Muscle of leg (tissue), 3 donors: ENCODE measurements at regions not wholly inside any gene's neighbourhood (a gene's known extent, or its start where the extent isn't known, plus 50 kb on each side); places are given as distances from the start of the nearest gene placed in this dataset.

Source experiments
- DNase-seq: peaks from one replicate; pipeline ENCODE4 v3.0.0; 2013
- H3K27ac ChIP-seq: one replicate; pipeline ENCODE4 v1.5.1; 2013; ENCODE audit warnings: mild to moderate bottlenecking, low read length, control low read depth
- H3K27me3 ChIP-seq: one replicate; pipeline ENCODE4 v1.6.1; 2013; ENCODE audit warnings: low read length; ENCODE audit not compliant: control insufficient read depth, insufficient read depth
- H3K36me3 ChIP-seq: one replicate; pipeline ENCODE4 v1.6.1; 2013; ENCODE audit warnings: low read length; ENCODE audit not compliant: control insufficient read depth, insufficient read depth
- H3K4me1 ChIP-seq: one replicate; pipeline ENCODE4 v1.6.1; 2013; ENCODE audit warnings: low read length; ENCODE audit not compliant: control insufficient read depth, insufficient read depth
- H3K4me3 ChIP-seq: one replicate; pipeline ENCODE4 v1.5.1; 2013; ENCODE audit warnings: low read length, control low read depth
- H3K9me3 ChIP-seq: replicated peaks from 2 replicates; pipeline ENCODE4 v1.6.1; 2013; ENCODE audit warnings: low read depth, low read length; ENCODE audit not compliant: control insufficient read depth
- WGBS: methylation state at CpG from one replicate; pipeline ENCODE4 v1.1.5; 2013; ENCODE audit warnings: missing lambda C conversion rate; ENCODE audit not compliant: insufficient coverage; 5-methylcytosine and 5-hydroxymethylcytosine counted together

DNA sequence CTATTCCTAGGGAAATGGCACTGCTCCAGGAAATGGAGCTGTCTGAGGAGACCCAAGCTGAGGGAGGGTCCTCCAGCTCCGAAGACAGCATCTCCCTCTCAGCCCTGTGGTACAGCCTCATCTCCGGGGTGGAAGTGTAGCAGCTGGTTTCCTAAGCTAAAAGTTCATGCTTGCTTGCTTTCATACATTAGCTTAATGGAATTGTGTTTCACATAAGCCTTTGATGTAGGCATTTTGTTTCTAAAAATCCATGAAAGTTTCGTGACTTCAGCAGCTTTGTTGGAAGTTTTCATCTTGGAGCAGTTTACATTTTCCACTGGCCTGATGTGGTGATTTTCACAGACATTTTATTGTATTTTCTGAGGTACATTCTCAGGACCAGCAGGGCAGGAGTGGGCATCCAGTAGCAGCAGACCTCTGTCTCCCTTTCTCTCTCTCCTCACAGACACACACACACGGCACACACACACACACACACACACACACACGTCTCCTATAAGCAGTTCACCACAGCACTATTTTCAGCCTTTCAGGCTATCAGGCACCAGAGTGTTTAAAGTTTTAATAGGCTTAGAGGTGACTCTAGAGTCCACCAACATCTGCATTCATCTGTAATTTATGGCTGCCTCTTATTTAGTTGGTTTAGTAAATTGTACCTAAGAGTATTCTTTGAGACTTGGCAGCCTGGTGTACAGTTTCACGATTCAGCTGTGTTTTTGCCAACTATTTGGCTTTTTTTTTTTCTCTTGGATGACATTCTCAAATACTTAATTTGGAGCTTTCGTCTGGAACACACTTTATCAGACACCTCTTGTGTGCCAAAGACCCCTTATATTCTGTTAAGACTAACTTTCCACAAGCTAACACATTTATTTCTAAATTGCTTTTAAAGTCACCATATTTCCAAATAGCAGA is 225.8 kb upstream of the SFRP2 start:
- DNase-seq: peak; percentile 88
- 34% methylated on average over 3 of the region's 7 CpGs for WGBS
- no peaks in the 10 kb centered on the region for H3K36me3 ChIP-seq
- peak overlapping the region; percentile 69 for H3K27ac ChIP-seq
- H3K4me1 ChIP-seq: peaks cover 17% of the 10 kb centered on the region
- H3K27me3 ChIP-seq: no peaks in the 10 kb centered on the region
- no peaks in the 10 kb centered on the region for H3K9me3 ChIP-seq
- H3K4me3 ChIP-seq: no peak overlapping the region

DNA sequence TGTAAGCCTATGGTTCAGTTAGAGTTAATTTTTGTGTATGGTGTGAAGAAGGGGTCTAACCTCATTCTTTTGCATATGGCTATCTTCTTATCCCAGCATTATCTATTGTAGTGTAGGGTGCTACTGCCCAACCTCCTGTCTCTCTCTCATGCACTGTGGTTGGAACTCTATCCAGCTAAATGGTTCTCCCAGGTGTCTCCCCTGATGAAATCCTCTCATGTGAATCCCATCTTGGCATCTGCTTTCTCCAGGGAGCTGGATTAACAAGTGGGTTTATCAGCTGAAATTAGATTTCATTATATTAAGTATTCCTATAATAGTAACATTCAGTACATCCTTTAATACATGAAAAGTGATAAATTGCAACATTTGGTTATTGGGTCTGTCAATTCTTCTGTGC is 224.7 kb upstream of the SFRP2 start:
- Histone ChIP-seq H3K27ac (no peak overlapping the region), H3K27me3 (no peaks in the 10 kb centered on the region), H3K36me3 (no peaks in the 10 kb centered on the region), H3K4me1 (peaks cover 15% of the 10 kb centered on the region), H3K9me3 (no peaks in the 10 kb centered on the region), H3K4me3 (no peak overlapping the region)
- no peak for DNase-seq

DNA sequence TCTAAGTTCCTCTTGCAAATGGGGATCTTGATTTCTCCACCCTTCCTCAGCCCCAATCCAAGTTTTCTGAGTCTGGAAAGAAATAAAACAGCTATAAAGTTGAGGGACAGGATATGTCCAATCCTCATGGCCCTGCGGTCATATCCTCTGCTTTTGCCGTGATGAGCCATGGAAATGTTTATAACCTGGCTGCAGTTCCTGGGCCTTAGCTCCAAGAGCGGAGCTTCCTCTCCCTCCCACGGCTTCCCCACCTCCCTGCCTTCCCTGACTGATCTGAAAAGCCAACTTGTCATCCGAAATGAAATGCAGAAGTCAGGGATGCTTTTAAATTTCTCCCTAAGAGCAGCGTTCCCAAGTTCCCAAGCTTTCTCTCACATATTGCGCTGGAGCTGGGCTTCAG is 221.5 kb upstream of the SFRP2 start:
- H3K27ac ChIP-seq: peak overlapping the region; percentile 83
- H3K4me3 ChIP-seq: no peak overlapping the region
- peaks cover 13% of the 10 kb centered on the region for H3K4me1 ChIP-seq
- H3K9me3 ChIP-seq: no peaks in the 10 kb centered on the region
- DNase-seq: peak; percentile 98
- no peaks in the 10 kb centered on the region for H3K36me3 ChIP-seq
- no peaks in the 10 kb centered on the region for H3K27me3 ChIP-seq
- 41% methylated on average over 7 of the region's 7 CpGs for WGBS

DNA sequence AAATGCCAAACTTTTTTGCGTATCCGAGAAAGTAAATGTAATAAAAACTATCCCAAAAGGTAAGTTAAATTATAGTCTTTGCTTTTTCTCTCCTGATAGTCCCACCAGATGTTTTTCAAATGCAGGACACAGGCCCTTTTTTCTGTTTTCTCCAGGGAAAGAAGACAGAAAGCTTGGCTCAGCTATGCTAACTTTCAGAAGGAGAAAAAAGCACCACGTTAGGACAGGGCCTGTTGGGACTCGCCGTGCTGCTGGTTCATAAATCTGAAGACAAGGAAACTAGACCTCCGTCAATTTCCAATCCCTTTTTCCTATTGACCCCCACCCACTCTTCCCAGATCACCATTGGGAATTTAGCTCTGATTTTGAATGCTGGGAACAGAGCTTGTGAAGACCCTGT is 220.9 kb upstream of the SFRP2 start:
- H3K27me3 ChIP-seq: no peaks in the 10 kb centered on the region
- no peak overlapping the region for H3K4me3 ChIP-seq
- WGBS: no CpG with 5 or more reads among the region's 6 CpGs
- peak; percentile 84 for DNase-seq
- no peaks in the 10 kb centered on the region for H3K9me3 ChIP-seq
- H3K4me1 ChIP-seq: peaks cover 18% of the 10 kb centered on the region
- peak overlapping the region; percentile 83 for H3K27ac ChIP-seq
- no peaks in the 10 kb centered on the region for H3K36me3 ChIP-seq

DNA sequence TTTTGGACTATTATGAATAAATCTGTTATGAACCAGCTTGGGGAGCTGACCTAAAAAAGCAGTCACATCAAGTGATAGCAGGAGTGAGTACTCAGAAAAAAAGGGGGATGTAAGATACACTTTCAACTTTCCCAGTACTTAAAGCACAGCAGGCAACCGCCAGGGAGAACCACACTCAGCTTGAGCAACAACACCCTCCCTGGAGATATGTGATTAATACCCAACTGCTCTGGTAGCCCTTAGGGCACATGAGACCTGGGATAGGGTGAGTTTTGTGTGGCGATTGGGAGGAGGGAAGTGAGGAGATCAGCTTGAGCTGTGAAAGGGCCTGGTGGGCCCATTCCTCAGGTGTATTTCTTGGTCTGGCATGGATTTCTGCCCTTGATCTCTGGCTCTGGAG is 220.3 kb upstream of the SFRP2 start:
- H3K4me1 ChIP-seq: peaks cover 20% of the 10 kb centered on the region
- H3K36me3 ChIP-seq: no peaks in the 10 kb centered on the region
- H3K27ac ChIP-seq: no peak overlapping the region
- 57% methylated on average over 1 of the region's 2 CpGs for WGBS
- no peak overlapping the region for H3K4me3 ChIP-seq
- H3K27me3 ChIP-seq: no peaks in the 10 kb centered on the region
- H3K9me3 ChIP-seq: no peaks in the 10 kb centered on the region
- no peak for DNase-seq

DNA sequence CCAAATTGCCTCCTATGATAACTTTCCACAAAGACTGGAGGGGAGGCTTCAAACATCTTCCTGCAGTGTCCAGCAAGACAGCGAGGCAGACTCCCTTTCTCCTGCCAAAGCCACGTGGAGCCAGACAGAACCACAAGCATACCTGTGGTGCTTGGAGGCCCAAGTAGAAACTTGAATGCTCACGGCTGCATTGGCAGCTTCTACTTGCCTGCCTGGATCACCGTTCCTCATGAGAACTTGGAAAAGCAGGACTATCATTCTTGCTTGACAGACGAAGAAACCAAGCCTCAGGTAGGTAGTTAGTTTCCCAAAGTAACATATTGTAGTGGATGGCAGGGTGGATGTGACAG is 216.3 kb upstream of the SFRP2 start:
- Histone ChIP-seq H3K4me1 (peaks cover 13% of the 10 kb centered on the region), H3K9me3 (no peaks in the 10 kb centered on the region), H3K4me3 (no peak overlapping the region), H3K27me3 (no peaks in the 10 kb centered on the region), H3K36me3 (no peaks in the 10 kb centered on the region), H3K27ac (peak overlapping the region; percentile 31)
- WGBS: 63% methylated on average over 5 of the region's 5 CpGs
- no peak for DNase-seq

DNA sequence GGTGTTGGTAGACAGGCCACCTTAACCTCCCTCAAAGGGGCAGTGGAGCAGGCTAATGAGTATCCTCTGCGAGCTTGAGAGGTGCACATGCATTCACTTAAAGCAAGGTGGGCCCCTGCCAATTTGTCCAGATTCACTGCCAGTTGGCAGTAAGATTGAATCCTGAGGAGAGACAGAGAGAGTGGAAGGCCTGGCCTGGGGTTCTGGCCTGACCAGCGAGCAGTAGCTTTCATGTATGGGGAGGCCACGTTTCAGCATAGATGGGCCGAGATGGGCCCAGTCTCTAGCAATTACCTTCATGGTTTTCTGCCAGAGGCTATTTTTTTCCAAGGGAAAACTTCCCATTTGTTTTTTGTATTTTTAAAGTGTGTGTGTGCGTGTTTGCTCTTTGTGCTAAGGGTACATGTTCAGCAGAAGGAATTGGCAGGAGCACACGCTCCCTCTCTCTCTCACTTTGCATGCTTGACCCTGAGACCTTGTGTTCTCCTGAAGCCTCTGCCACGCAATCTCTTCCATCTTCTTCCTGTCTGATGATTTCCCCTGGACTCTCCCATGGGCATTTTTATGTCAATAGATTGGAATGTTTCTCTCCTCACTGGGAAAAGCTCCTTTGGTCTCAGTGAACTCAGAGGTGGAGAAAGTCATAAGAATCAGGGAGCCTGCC is 215.8 kb upstream of the SFRP2 start:
- Histone ChIP-seq H3K36me3 (no peaks in the 10 kb centered on the region), H3K27ac (peak overlapping the region; percentile 31), H3K4me3 (no peak overlapping the region), H3K27me3 (no peaks in the 10 kb centered on the region), H3K9me3 (no peaks in the 10 kb centered on the region), H3K4me1 (peaks cover 9% of the 10 kb centered on the region)
- DNase-seq: peak; percentile 90
- WGBS: 25% methylated on average over 5 of the region's 7 CpGs

DNA sequence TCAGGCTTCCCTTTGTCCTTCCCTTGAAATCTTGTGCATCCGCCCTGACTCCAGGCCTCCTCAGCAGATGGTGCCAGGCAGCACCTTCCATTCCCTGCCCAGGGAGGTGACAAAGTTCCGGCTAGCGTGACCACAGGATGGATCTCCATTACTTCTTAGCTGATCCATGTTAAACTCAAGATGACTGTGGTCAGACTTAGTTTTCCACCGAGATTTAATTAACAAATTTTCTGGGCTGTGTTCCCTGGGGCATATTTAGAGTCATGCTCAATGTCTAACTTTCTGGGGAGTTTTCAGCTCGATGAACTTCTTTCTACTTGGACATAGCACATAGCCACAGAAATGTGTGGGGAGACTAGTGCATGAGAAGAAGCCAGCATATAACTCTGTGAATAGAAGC is 215.1 kb upstream of the SFRP2 start:
- 93% methylated on average over 2 of the region's 5 CpGs for WGBS
- Histone ChIP-seq H3K4me3 (no peak overlapping the region), H3K9me3 (no peaks in the 10 kb centered on the region), H3K27me3 (no peaks in the 10 kb centered on the region), H3K27ac (peak overlapping the region; percentile 11), H3K4me1 (peaks cover 9% of the 10 kb centered on the region), H3K36me3 (no peaks in the 10 kb centered on the region)
- no peak for DNase-seq

DNA sequence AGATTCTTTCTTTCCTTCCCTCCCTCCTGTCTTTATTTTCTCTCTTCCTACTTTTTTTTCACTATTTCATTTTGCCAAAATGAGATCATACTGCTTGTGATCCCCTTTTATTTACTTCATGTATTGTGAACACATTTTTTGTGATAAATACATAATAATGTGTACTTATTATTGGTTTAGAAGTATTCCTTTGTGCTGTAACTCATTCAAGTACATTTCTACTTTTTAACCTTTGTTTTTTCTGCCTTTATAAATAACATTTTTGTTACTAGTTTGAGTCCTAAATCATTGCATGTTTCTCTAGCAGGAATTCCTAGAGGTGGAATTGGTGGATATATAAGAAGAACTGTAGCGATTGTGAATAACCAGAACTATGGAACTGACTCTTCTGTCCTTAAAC is 214.5 kb upstream of the SFRP2 start:
- DNase-seq: peak; percentile 56
- Histone ChIP-seq H3K9me3 (no peaks in the 10 kb centered on the region), H3K36me3 (no peaks in the 10 kb centered on the region), H3K4me3 (no peak overlapping the region), H3K27ac (no peak overlapping the region), H3K4me1 (peaks cover 9% of the 10 kb centered on the region), H3K27me3 (no peaks in the 10 kb centered on the region)
- WGBS: no CpG with 5 or more reads among the region's 1 CpG

DNA sequence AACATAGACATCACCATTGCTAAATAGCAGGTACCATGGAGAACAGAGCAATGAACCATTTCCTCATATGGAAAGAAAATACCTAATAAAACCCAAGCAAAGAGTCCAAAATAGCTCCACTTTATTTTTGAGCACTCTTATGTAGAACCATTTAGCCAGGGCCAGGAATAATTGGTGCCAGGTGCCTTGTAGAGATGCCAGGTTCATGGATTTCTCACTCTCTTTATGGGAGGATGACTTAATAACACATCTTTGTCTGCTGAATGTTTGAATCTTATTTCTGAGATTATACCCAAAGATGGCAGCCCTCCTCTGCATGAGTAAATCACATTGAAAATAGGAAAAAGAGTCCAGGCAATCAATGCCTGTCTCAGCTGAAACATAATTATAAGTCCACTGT is 212.3 kb upstream of the SFRP2 start:
- no peak overlapping the region for H3K27ac ChIP-seq
- no peaks in the 10 kb centered on the region for H3K9me3 ChIP-seq
- DNase-seq: peak; percentile 54
- no peaks in the 10 kb centered on the region for H3K36me3 ChIP-seq
- H3K4me1 ChIP-seq: peaks cover 9% of the 10 kb centered on the region
- no peaks in the 10 kb centered on the region for H3K27me3 ChIP-seq
- no peak overlapping the region for H3K4me3 ChIP-seq
